H1 (cell line): ENCODE measurements at regions not wholly inside any gene's neighbourhood (a gene's known extent, or its start where the extent isn't known, plus 50 kb on each side); places are given as distances from the start of the nearest gene placed in this dataset.

ENCODE experiments used
- CTCF ChIA-PET: fragments of 300-600 bp; sonication (Branson Sonifier 250); formaldehyde crosslinking; loops from one replicate; lab custom pipeline; 2021; ENCODE audit not compliant: partially characterized antibody; lab: Charles Lee
- POLR2A ChIA-PET: fragments of 300-600 bp; sonication (Branson Sonifier 250); formaldehyde crosslinking; loops from one replicate; lab custom pipeline; 2021; ENCODE audit warnings: inconsistent platforms; ENCODE audit not compliant: partially characterized antibody; lab: Charles Lee
- DNase-seq, 2 experiments: peaks; one replicate each; pipeline versions ENCODE4 v3.0.0 to v3.0.0-alpha.2; 2010 to 2022; ENCODE audit warnings: low spot score in 2 of 2, low read depth in 1 of 2, mixed read lengths in 1 of 2
- FAIRE-seq: peaks from 2 replicates; lab custom pipeline; 2011; peaks lifted over from hg19 to GRCh38; lab: Jason Lieb, UNC
- H2AFZ ChIP-seq: 2 replicates; pipeline ENCODE4 v1.8.1; 2012; ENCODE audit warnings: low read length, inconsistent platforms
- H2AK5ac ChIP-seq: 2 replicates; pipeline ENCODE4 v1.6.1; 2013; ENCODE audit warnings: low read depth, low read length
- H2BK120ac ChIP-seq: replicated peaks from 2 replicates; pipeline ENCODE3; 2013; ENCODE audit warnings: low read depth, low read length, inconsistent platforms
- H2BK12ac ChIP-seq: 2 replicates; pipeline ENCODE4 v1.6.1; 2013; ENCODE audit warnings: low read depth, low read length
- H2BK15ac ChIP-seq: 2 replicates; pipeline ENCODE4 v1.6.1; 2013; ENCODE audit warnings: low read length
- H2BK20ac ChIP-seq: 2 replicates; pipeline ENCODE4 v1.6.1; 2013; ENCODE audit warnings: low read length
- H2BK5ac ChIP-seq: 2 replicates; pipeline ENCODE4 v1.6.1; 2013; ENCODE audit warnings: low read depth, low read length
- H3K14ac ChIP-seq: 2 replicates; pipeline ENCODE4 v1.6.1; 2013; ENCODE audit warnings: inconsistent platforms; ENCODE audit not compliant: insufficient read length
- H3K18ac ChIP-seq: 2 replicates; pipeline ENCODE4 v1.6.1; 2013; ENCODE audit warnings: low read length; ENCODE audit errors: extremely low read depth
- H3K23ac ChIP-seq: 2 replicates; pipeline ENCODE4 v1.6.1; 2013; ENCODE audit warnings: inconsistent platforms; ENCODE audit not compliant: insufficient read length
- H3K23me2 ChIP-seq: 2 replicates; pipeline ENCODE4 v1.6.1; 2013; ENCODE audit warnings: low read depth, low read length
- H3K27ac ChIP-seq: 2 replicates; pipeline ENCODE4 v1.6.1; 2011; ENCODE audit warnings: low read depth, low read length, inconsistent platforms
- H3K27me3 ChIP-seq, 4 experiments: replicated peaks in 1 of 4; 1 replicate in 1 of 4; 2 replicates in 3 of 4; pipeline versions ENCODE4 v1.6.1 to v1.8.1; 2011 to 2013; ENCODE audit warnings: low read length in 3 of 4, mild to moderate bottlenecking in 3 of 4, inconsistent platforms in 2 of 4, mixed read lengths in 2 of 4, moderate library complexity in 1 of 4; ENCODE audit not compliant: control insufficient read depth in 3 of 4, insufficient read depth in 3 of 4; ENCODE audit errors: extremely low read depth in 1 of 4
- H3K36me3 ChIP-seq, 4 experiments: 2 replicates each; pipeline versions ENCODE4 v1.6.1 to v1.8.1; 2011 to 2013; ENCODE audit warnings: mild to moderate bottlenecking in 4 of 4, low read length in 3 of 4, moderate library complexity in 2 of 4, control low read depth in 1 of 4, inconsistent platforms in 1 of 4; ENCODE audit not compliant: insufficient read depth in 4 of 4, control insufficient read depth in 2 of 4
- H3K4ac ChIP-seq: replicated peaks from 2 replicates; pipeline ENCODE3; 2013; ENCODE audit warnings: low read length, low read depth, mixed read lengths, inconsistent platforms; ENCODE audit not compliant: insufficient read length
- H3K4me1 ChIP-seq, 4 experiments: replicated peaks in 1 of 4; 1 replicate in 1 of 4; 2 replicates in 3 of 4; pipeline versions ENCODE4 v1.6.1 to v1.8.1; 2011 to 2013; ENCODE audit warnings: low read length in 3 of 4, inconsistent platforms in 2 of 4, mixed read lengths in 1 of 4; ENCODE audit not compliant: insufficient read depth in 4 of 4, control insufficient read depth in 3 of 4
- H3K4me2 ChIP-seq, 2 experiments: 2 replicates each; pipeline versions ENCODE4 v1.6.1 to v1.8.1; 2011 to 2013; ENCODE audit warnings: low read depth in 2 of 2, low read length in 2 of 2, control low read depth in 1 of 2, inconsistent platforms in 1 of 2, mild to moderate bottlenecking in 1 of 2; ENCODE audit not compliant: insufficient read depth in 1 of 2
- H3K4me3 ChIP-seq, 4 experiments: fragments of 200-600, 300-600 bp in 1 of 4; sonication (generic), shearing (Covaris generic), sonication (Bioruptor Twin) in 1 of 4; 2 replicates each; pipeline versions ENCODE4 v1.5.1 to v1.8.1; 2011 to 2016; ENCODE audit warnings: low read length in 4 of 4, low read depth in 3 of 4, control low read depth in 2 of 4, inconsistent platforms in 2 of 4, mild to moderate bottlenecking in 2 of 4, mixed read lengths in 1 of 4, moderate library complexity in 1 of 4; ENCODE audit not compliant: insufficient read depth in 2 of 4; ENCODE audit errors: extremely low read depth in 1 of 4
- H3K56ac ChIP-seq: replicated peaks from 2 replicates; pipeline ENCODE3; 2013; ENCODE audit warnings: low read depth, mild to moderate bottlenecking, mixed read lengths, low read length, inconsistent platforms; ENCODE audit not compliant: insufficient read length
- H3K79me1 ChIP-seq: 2 replicates; pipeline ENCODE4 v1.6.1; 2013; ENCODE audit warnings: low read depth, low read length, control low read depth
- H3K79me2 ChIP-seq, 2 experiments: 2 replicates each; pipeline versions ENCODE4 v1.6.1 to v1.8.1; 2012 to 2013; ENCODE audit warnings: low read length in 2 of 2, mild to moderate bottlenecking in 2 of 2, inconsistent platforms in 1 of 2; ENCODE audit not compliant: insufficient read depth in 2 of 2, control insufficient read depth in 1 of 2
- H3K9ac ChIP-seq, 4 experiments: replicated peaks in 1 of 4; 1 replicate in 1 of 4; 2 replicates in 3 of 4; pipeline versions ENCODE4 v1.6.1 to v1.8.1; 2011 to 2013; ENCODE audit warnings: low read depth in 3 of 4, low read length in 3 of 4, control low read depth in 2 of 4, mild to moderate bottlenecking in 2 of 4, moderate library complexity in 2 of 4, inconsistent platforms in 1 of 4; ENCODE audit errors: extremely low read depth in 1 of 4
- H3K9me3 ChIP-seq, 2 experiments: 2 replicates each; pipeline versions ENCODE4 v1.6.1 to v1.8.1; 2012 to 2013; ENCODE audit warnings: mild to moderate bottlenecking in 2 of 2, moderate library complexity in 2 of 2, control low read depth in 1 of 2, inconsistent platforms in 1 of 2, low read depth in 1 of 2, low read length in 1 of 2, mixed read lengths in 1 of 2; ENCODE audit not compliant: insufficient read depth in 2 of 2
- H4K20me1 ChIP-seq, 2 experiments: replicated peaks in 1 of 2; 2 replicates each; pipeline versions ENCODE3 to v1.8.1; 2011 to 2013; ENCODE audit warnings: inconsistent platforms in 2 of 2, low read length in 2 of 2, mild to moderate bottlenecking in 1 of 2; ENCODE audit not compliant: insufficient read depth in 2 of 2, control insufficient read depth in 1 of 2
- H4K5ac ChIP-seq: 2 replicates; pipeline ENCODE4 v1.6.1; 2013; ENCODE audit warnings: low read length, low read depth, mixed read lengths, inconsistent platforms; ENCODE audit not compliant: insufficient read length
- H4K8ac ChIP-seq: 2 replicates; pipeline ENCODE4 v1.8.0; 2013; ENCODE audit warnings: mild to moderate bottlenecking, moderate library complexity, low read length, inconsistent platforms; ENCODE audit not compliant: insufficient read depth; ENCODE audit errors: extremely low read depth
- H4K91ac ChIP-seq: replicated peaks from 2 replicates; pipeline ENCODE3; 2013; ENCODE audit warnings: low read length, mixed read lengths, inconsistent platforms; ENCODE audit not compliant: insufficient read length
- CBX5 ChIP-seq: fragments of 300-800, 300-1000 bp; sonication (generic); IDR thresholded peaks from 2 replicates; pipeline ENCODE4 v1.7.1; 2016; ENCODE audit warnings: antibody characterized with exemption, low read length, low read depth
- GABPA ChIP-seq: IDR thresholded peaks from 2 replicates; pipeline ENCODE4 v1.6.1; 2011; ENCODE audit warnings: mild to moderate bottlenecking, low read length, moderate library complexity, borderline replicate concordance; ENCODE audit not compliant: insufficient read depth
- RAD21 ChIP-seq, 2 experiments: IDR thresholded peaks in 1 of 2; conservative IDR thresholded peaks in 1 of 2; 2 replicates each; pipeline ENCODE4 v1.6.1; 2011; ENCODE audit warnings: low read depth in 2 of 2, low read length in 2 of 2, improper control_type of control experiment in 1 of 2, inconsistent platforms in 1 of 2, mild to moderate bottlenecking in 1 of 2, moderate library complexity in 1 of 2
- RBBP5 ChIP-seq: IDR thresholded peaks from 2 replicates; pipeline ENCODE4 v1.7.1; 2012; ENCODE audit warnings: low read depth, mild to moderate bottlenecking, inconsistent platforms, low read length, moderate library complexity, borderline replicate concordance
- RXRA ChIP-seq: IDR thresholded peaks from 2 replicates; pipeline ENCODE4 v1.6.1; 2011; ENCODE audit warnings: low read depth, mild to moderate bottlenecking, low read length, moderate library complexity; ENCODE audit not compliant: insufficient read depth
- SAP30 ChIP-seq: fragments of 300-600 bp; sonication (generic); IDR thresholded peaks from 2 replicates; pipeline ENCODE4 v1.7.1; 2012; ENCODE audit warnings: low read length, moderate library complexity, mild to moderate bottlenecking, inconsistent platforms; ENCODE audit not compliant: insufficient read depth, insufficient replicate concordance
- TAF7 ChIP-seq: optimal IDR thresholded peaks from 2 replicates; pipeline ENCODE3; 2011; ENCODE audit warnings: low read depth, mild to moderate bottlenecking, inconsistent platforms, low read length, moderate library complexity, borderline replicate concordance
- WGBS, 2 experiments: shearing (Covaris generic) in 1 of 2; methylation state at CpG; one replicate each; pipeline versions ENCODE4 v1.1.6 to v1.1.7; 2013 to 2015; ENCODE audit warnings: low lambda C conversion rate in 2 of 2, mixed read lengths in 2 of 2, inconsistent platforms in 1 of 2, low coverage in 1 of 2, missing lambda C conversion rate in 1 of 2; ENCODE audit not compliant: insufficient replicate concordance in 2 of 2, insufficient coverage in 1 of 2, insufficient read length in 1 of 2; ENCODE audit errors: extremely low coverage in 1 of 2, missing lambda C conversion rate in 1 of 2; 5-methylcytosine and 5-hydroxymethylcytosine counted together
- TF ChIP-seq, protein P1 (sequence below): IDR thresholded peaks from 2 replicates; pipeline ENCODE4 v1.6.1; 2012; ENCODE audit warnings: low read length, inconsistent platforms

DNA sequence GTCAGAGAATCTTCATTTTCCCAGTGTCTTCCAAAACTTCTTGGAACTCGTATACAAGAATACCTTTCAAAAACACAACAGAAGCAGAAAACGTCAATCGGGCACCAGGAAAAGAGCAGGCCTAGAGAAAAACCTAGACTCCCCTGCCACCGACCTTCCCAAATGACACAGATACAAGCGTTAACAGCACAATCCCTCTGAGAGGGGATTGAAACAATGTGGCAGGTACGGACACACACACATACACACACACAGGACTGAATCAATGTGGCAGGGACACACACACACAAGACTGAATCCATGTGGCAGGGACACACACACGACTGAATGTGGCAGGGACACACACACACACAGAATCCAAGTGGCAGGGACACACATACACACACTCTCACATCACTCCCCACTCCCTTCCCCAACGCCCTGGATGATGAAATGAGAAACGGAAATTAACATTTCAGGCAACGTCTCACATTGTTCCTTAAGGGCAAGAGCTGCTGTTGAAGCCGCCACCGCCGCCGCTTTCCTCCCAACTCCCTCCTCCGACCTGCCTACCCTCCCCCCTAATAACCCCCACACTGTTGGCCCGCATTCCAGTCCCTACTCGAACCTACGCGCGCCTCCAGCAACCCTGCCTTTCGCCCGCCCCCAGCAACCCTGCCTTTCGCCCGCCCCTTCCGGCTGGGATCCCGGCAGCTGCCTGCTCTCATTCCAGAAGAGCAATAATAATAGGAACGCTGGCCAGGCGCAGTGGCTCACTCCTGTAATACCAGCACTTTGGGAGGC is 302.1 kb upstream of the HSFY2 start:
- peak overlapping the region; percentile 52 to 94 (median 64) for H3K4me3 ChIP-seq
- H3K9me3 ChIP-seq = no peaks in the 10 kb centered on the region; a peak in 1 of 4 replicates
- peak; percentile 48; the same call in 1 of the 2 replicates for TF ChIP-seq RBBP5
- no peak for TF ChIP-seq GABPA
- TF ChIP-seq, protein P1, sequence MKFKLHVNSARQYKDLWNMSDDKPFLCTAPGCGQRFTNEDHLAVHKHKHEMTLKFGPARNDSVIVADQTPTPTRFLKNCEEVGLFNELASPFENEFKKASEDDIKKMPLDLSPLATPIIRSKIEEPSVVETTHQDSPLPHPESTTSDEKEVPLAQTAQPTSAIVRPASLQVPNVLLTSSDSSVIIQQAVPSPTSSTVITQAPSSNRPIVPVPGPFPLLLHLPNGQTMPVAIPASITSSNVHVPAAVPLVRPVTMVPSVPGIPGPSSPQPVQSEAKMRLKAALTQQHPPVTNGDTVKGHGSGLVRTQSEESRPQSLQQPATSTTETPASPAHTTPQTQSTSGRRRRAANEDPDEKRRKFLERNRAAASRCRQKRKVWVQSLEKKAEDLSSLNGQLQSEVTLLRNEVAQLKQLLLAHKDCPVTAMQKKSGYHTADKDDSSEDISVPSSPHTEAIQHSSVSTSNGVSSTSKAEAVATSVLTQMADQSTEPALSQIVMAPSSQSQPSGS = no peak
- TF ChIP-seq SAP30 = no peak
- TF ChIP-seq RAD21 (IDR thresholded peaks at IDR 0.05 in 1 of 2, conservative IDR thresholded peaks at IDR 0.05 in 1 of 2; ENCODE audit: low read depth in 2 of 2, low read length in 2 of 2) = 0 out of 4 replicates have a peak, but pooled peaks have one; percentile 6 to 7
- no peak for TF ChIP-seq TAF7
- TF ChIP-seq CBX5 = no peak
- TF ChIP-seq RXRA = no peak

More for the DNA sequence above, 302.1 kb upstream of the HSFY2 start:
- peak overlapping the region; percentile 99 for H2BK5ac ChIP-seq
- no peak overlapping the region for H4K8ac ChIP-seq
- peak overlapping the region; percentile 65 for H3K4ac ChIP-seq
- FAIRE-seq (peak; percentile 97), DNase-seq (peak; percentile 50 to 70)
- H3K4me2 ChIP-seq = peak overlapping the region; percentile 90 to 100
- H3K14ac ChIP-seq = peak overlapping the region; percentile 27
- H4K20me1 ChIP-seq = no peaks in the 10 kb centered on the region
- peaks cover 4% of the 10 kb centered on the region for H3K23me2 ChIP-seq
- H2BK20ac ChIP-seq = 0 out of 2 replicates have a peak overlapping the region, but pooled peaks have one; percentile 90
- H3K23ac ChIP-seq = no peak overlapping the region
- peak overlapping the region; percentile 100; the same call in 1 of the 2 replicates for H2AK5ac ChIP-seq
- H2BK15ac ChIP-seq = peak overlapping the region; percentile 72; the same call in 1 of the 2 replicates
- peaks cover 0 to 5% (median 0%) of the 10 kb centered on the region in 4 experiments; a peak in 2 of 7 replicates for H3K4me1 ChIP-seq
- H3K79me2 ChIP-seq = peaks cover 0 to 44% of the 10 kb centered on the region in 2 experiments; a peak in 2 of 4 replicates
- H3K36me3 ChIP-seq = no peaks in the 10 kb centered on the region
- ChIA-PET POLR2A (interaction anchor here (0.7 to 2.0 kb wide), 10 partner anchors 9 to 157 kb away, joined by 3 to 9 read pairs (median 4); no protein-coding TSS in a partner anchor), CTCF (interaction anchor here (1.0 to 1.4 kb wide), 2 partner anchors 21 to 34 kb away, joined by 3 to 4 read pairs; no protein-coding TSS in a partner anchor)
- H3K18ac ChIP-seq = peak overlapping the region; percentile 97
- H2BK12ac ChIP-seq = peak overlapping the region; percentile 100
- no peak overlapping the region for H3K56ac ChIP-seq
- H3K27ac ChIP-seq = peak overlapping the region; percentile 87
- H3K9ac ChIP-seq = peak overlapping the region; percentile 1 to 95 (median 66)
- peak overlapping the region; percentile 34 for H4K5ac ChIP-seq
- peak overlapping the region; percentile 98 for H4K91ac ChIP-seq
- H3K79me1 ChIP-seq = no peaks in the 10 kb centered on the region
- H2BK120ac ChIP-seq = peak overlapping the region; percentile 29
- H3K27me3 ChIP-seq = no peaks in the 10 kb centered on the region
- H2AFZ ChIP-seq = 0 out of 2 replicates have a peak overlapping the region, but pooled peaks have one; percentile 76
- WGBS, 2 experiments = 4% methylated on average over 13 of the region's 28 CpGs; no CpG with 5 or more reads in 1 of the 2 experiments
